ENCODE measurements at regions not wholly inside any gene's neighbourhood (a gene's known extent, or its start where the extent isn't known, plus 50 kb on each side); places are given as distances from the start of the nearest gene placed in this dataset.

- TF ChIP-seq PRDM15 (CRISPR knock-in tag; IDR thresholded peaks at IDR 0.05) = no peak
Measured at GRCh38 chr2:194562329-194562728, 1094.7 kb upstream of the SLC39A10 start (continued).

DNA sequence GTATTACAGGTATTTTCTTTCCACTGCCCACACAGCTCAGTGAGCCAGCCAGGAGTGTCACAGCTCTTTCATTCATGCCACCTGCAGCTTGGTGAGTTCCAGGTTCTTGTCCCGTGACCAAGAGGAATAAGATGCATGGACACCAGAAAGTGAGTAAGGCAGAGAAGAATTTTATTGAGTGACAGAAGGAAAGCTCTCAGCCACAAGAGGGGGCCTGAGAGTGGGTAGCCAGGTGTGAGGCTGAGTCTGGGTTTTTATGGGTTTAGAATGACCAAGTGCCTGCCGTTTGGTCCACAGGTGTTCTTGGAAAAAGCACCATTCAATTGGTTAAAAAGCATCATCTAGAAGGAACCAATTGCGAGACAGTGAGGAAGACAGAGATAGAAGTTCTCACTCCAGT lies 1097.1 kb upstream of the SLC39A10 start:
- Histone ChIP-seq H4K20me1 (ENCODE audit: control insufficient read depth, insufficient read depth) (no peaks in the 10 kb centered on the region), H3K36me3 (ENCODE audit: control insufficient read depth in 2 of 2, insufficient read depth in 2 of 2, low read length in 1 of 2) (no peaks in the 10 kb centered on the region), H3K4me2 (ENCODE audit: control insufficient read depth, insufficient read depth) (no peak overlapping the region), H2AFZ (ENCODE audit: control insufficient read depth, low read depth, low read length) (no peak overlapping the region), H3K9ac (ENCODE audit: control insufficient read depth, insufficient read depth, low read length) (no peak overlapping the region), H3K27me3 (replicated peaks in 1 of 2; ENCODE audit: control insufficient read depth in 2 of 2, insufficient read depth in 2 of 2, low read length in 1 of 2) (no peaks in the 10 kb centered on the region), H3K79me2 (ENCODE audit: control insufficient read depth, insufficient read depth, low read length) (no peaks in the 10 kb centered on the region), H3K4me1 (ENCODE audit: control insufficient read depth, insufficient read depth, low read length) (no peaks in the 10 kb centered on the region), H3K4me3 (no peak overlapping the region), H3K27ac (ENCODE audit: control insufficient read depth, insufficient read depth) (no peak overlapping the region), H3K9me3 (replicated peaks; ENCODE audit: control insufficient read depth, insufficient read depth, low read length) (no peaks in the 10 kb centered on the region; the same call in 2 of the 3 replicates)
- ATAC-seq = no peak
- in situ Hi-C loops (cut with MboI) = no loop called here
- intact Hi-C loops (cut with micrococcal nuclease; ENCODE audit: unreplicated experiment) = no loop called here
- FAIRE-seq = no peak
- ChIA-PET RAD21 (ENCODE audit: unreplicated experiment) (interaction anchor here (0.8 to 0.9 kb wide), 2 partner anchors 57 to 308 kb away, joined by 3 to 4 read pairs; no protein-coding TSS in a partner anchor), SMC1A (ENCODE audit: uncharacterized antibody, unreplicated experiment) (interaction anchor here (0.9 to 1.5 kb wide), 4 partner anchors 8 to 757 kb away, joined by 3 to 6 read pairs (median 3); no protein-coding TSS in a partner anchor), POLR2A (no interaction called here), CTCF (interaction anchor here (0.7 to 1.7 kb wide), 7 partner anchors 9 to 759 kb away, joined by 3 to 4 read pairs (median 3); no protein-coding TSS in a partner anchor)
- WGBS (ENCODE audit: insufficient coverage, insufficient replicate concordance, low lambda C conversion rate, missing lambda C conversion rate) = 18% methylated on average over 3 of the region's 3 CpGs
- no peak for DNase-seq (ENCODE audit: low read depth, low spot score)
- TF ChIP-seq, protein P1, sequence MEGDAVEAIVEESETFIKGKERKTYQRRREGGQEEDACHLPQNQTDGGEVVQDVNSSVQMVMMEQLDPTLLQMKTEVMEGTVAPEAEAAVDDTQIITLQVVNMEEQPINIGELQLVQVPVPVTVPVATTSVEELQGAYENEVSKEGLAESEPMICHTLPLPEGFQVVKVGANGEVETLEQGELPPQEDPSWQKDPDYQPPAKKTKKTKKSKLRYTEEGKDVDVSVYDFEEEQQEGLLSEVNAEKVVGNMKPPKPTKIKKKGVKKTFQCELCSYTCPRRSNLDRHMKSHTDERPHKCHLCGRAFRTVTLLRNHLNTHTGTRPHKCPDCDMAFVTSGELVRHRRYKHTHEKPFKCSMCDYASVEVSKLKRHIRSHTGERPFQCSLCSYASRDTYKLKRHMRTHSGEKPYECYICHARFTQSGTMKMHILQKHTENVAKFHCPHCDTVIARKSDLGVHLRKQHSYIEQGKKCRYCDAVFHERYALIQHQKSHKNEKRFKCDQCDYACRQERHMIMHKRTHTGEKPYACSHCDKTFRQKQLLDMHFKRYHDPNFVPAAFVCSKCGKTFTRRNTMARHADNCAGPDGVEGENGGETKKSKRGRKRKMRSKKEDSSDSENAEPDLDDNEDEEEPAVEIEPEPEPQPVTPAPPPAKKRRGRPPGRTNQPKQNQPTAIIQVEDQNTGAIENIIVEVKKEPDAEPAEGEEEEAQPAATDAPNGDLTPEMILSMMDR (IDR thresholded peaks at IDR 0.05 in 2 of 3, conservative IDR thresholded peaks at IDR 0.05 in 1 of 3; ENCODE audit: control insufficient read depth in 2 of 3, extremely low read depth in 1 of 3, insufficient read depth in 1 of 3, low read depth in 3 of 3, low read length in 3 of 3) = peak; percentile 2 to 13 (median 12); a peak in 1 of 6 replicates
- TF ChIP-seq RAD21 (IDR thresholded peaks at IDR 0.05; ENCODE audit: insufficient read depth, low read depth, low read length) = peak; percentile 45
- TF ChIP-seq SMC3 (IDR thresholded peaks at IDR 0.05; ENCODE audit: borderline replicate concordance, low read length) = peak; percentile 17; the same call in 1 of the 2 replicates
- no peak for TF ChIP-seq GATAD2B (conservative IDR thresholded peaks at IDR 0.05; ENCODE audit: low read depth)
- BruUV-seq (replicated peaks) = no TSS peak

Data from GM12878 (cell line).